GM21526 (cell line): ENCODE measurements at regions not wholly inside any gene's neighbourhood (a gene's known extent, or its start where the extent isn't known, plus 50 kb on each side); places are given as distances from the start of the nearest gene placed in this dataset.
"Not testable (repeated sequence)": the region's sequence is repeated elsewhere in the genome, so short reads cannot be mapped to it uniquely, and the experiment has no call there.

Experiments
- ATAC-seq: cut with Tn5 transposase; IDR thresholded peaks from one replicate; pipeline ENCODE4 v1.9.1; 2021; ENCODE audit warnings: moderate library complexity; ENCODE audit not compliant: unreplicated experiment, low FRiP score

GRCh38 chr16:52312716-52313115 is 234.2 kb downstream of the TOX3 start:
- no peak for ATAC-seq

DNA sequence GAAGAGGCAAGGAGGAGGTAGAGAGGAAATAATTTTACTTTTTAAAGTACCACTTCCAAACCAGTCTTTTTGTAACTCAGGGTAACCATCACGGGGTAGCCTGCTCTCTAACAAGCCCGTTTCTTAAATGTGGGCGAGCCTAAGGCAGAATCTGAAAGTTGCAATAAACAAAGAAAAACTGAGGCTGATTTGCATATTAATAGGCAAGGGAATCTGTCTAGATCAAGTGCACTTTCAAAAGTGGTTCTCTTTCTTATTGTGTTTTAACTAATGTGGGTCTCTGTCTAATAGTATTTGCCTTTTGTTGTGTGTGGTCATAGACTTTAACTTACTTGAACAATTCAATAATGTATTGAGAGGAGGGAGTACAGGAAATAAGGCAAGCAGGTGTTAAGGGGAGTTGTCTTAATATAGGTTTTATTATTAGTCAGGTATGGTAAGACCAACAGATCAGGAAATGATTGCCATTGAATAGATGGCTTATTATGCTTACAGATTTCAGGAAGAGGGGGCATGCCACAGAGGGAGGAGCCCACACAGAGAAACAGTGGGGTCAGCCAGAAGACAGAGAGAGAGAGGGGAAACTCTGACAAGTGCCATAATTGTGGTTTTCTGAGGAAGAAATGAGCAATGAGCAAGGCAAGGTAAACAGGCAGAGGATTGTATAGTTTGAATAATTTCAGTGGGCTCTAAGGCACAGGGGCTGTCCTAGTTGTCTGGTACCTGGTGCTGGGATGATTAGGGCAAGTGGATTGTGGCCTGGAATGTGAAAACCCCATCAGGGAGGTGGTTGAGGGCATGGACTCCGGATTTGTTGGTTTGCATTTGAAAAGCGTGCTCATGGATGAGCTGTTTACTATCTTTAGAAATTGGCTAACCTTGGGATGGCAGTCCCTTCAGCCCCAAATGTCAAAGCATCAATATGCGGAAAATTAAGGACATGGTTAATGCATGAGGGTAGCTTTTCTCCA is 237.2 kb downstream of the TOX3 start:
- ATAC-seq, result no peak

DNA sequence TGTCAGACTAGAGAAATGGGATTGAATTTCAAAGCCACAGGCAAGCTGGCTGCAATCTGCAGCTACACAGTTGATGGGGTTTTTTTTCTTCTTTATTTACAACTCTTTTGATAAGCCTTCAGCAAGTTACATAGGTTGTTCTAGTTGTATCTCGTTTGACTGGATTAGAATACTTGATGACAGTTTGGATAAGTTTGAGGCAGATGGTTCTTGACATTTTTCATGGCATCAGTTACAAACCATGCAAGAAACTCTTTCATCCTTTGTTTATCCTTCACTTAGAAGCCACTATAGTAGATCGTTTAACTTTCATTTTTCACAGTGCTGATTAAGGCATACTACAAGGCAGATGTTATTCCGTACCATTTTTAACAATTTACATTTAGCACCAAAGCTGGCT is 238.9 kb downstream of the TOX3 start:
- no peak for ATAC-seq

DNA sequence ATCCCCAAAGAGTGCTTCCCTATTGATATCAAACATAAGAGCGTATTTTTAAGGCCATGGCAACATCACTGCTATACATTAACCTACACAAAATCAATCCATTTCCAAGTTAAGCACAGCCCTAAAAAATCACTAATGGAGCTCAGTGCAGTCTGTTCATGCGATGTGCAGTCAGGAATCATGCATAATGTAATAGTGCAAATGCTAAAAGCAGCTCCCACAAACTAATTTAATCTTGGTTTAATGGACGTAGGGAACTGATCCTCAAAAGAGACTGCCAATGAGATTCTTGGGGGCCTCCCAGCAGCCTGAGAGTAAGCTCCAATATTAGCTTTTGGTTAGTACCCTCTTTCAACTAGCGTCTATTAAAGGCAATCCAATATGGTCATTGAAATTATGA is 245.9 kb downstream of the TOX3 start:
- no peak for ATAC-seq

GRCh38 chr16:52298769-52299168 is 248.2 kb downstream of the TOX3 start:
- no peak for ATAC-seq

DNA sequence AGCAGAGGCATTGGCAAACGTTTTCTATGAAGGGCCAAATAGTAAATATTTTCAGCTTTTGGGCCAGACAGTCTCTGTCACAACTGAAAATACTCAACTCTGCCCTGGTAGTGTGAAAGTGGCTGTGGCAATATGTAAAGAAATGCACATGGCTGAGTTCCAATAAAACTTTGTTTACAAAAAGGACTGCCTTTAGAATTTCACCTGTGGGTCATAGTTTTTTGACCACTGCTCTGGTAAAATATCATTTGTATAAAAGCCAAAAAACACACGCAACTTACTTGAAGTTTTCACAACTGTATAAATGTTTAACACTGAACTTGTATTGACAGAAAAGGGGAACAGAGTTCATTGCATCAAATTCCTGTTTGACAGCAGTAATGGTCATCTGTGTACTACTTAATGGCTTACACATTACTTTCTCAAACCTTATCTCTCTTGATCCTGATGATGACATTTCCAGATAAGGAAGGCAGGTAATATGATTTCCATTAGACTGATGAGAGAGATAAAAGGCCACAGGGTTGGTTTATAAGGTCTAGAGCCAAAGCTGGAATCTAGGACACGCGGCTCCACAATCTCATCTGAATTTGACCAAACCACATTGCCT is 250.1 kb downstream of the TOX3 start:
- ATAC-seq, result not testable (repeated sequence)

DNA sequence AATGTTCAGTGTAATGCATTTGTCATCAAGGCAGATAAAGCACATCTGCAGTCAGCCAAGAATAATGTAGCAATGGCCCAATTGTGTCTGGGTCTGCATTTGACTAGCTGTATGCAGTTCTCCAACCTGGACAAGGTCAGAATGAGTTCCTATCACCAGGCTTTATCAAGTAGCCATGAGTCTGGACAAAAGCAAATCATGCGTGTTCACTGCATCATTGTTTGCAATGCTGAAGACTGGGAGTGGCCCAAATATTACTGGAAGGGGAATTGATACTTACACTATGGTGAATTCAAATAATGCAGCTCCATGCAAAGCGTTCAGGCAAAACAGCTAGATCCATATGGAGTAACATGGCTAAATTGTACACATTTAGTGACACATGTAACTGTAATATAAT is 250.9 kb downstream of the TOX3 start:
- no peak for ATAC-seq

DNA sequence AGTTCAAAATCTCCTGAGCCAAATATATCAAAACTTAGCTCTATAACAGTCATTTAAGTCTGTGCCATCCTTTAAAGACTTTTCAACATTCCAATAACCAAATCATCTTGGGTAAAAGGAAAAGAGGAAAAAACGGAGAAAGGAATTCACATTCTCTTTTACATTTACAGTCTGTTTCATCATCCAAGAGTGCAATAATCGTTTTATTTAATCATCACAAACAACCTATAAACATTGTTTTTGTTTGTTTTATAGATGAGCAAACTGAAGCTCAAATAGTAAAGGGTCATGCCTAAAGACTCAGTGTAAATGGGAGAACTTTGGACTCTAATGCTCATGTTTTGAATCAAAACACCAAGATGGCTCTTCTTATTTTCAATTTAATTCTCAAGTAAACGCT is 252.3 kb downstream of the TOX3 start:
- ATAC-seq, result no peak

- no peak for ATAC-seq
Measured at GRCh38 chr16:52293204-52293603, 253.7 kb downstream of the TOX3 start.

GRCh38 chr16:52283584-52284375 is 263.2 kb downstream of the TOX3 start:
- ATAC-seq, result no peak

GRCh38 chr16:52283018-52283417 is 263.9 kb downstream of the TOX3 start:
- no peak for ATAC-seq

DNA sequence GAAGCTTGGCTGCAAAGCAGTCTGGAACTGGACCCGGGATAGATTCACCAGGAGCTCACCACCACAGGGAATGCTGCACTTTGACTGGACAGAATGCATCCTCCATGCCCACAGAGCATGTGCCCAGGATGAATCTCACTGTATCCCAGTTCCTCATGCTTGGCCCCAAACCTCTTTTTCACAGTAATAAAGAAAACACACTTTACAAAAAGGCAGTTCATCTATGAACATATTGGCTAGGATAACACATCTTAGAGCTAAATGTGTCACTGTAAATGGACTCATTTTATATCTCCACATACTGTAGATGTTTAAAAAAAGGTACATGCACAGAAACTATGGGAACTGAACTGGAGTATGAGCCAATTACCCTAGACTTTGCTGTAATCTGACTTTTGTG is 266.9 kb downstream of the TOX3 start:
- no peak for ATAC-seq

GRCh38 chr16:52271088-52271750 is 275.7 kb downstream of the TOX3 start:
- ATAC-seq, result no peak

GRCh38 chr16:52265446-52265861 is 281.5 kb downstream of the TOX3 start:
- ATAC-seq, result no peak

GRCh38 chr16:52257534-52257933 is 289.4 kb downstream of the TOX3 start:
- no peak for ATAC-seq

DNA sequence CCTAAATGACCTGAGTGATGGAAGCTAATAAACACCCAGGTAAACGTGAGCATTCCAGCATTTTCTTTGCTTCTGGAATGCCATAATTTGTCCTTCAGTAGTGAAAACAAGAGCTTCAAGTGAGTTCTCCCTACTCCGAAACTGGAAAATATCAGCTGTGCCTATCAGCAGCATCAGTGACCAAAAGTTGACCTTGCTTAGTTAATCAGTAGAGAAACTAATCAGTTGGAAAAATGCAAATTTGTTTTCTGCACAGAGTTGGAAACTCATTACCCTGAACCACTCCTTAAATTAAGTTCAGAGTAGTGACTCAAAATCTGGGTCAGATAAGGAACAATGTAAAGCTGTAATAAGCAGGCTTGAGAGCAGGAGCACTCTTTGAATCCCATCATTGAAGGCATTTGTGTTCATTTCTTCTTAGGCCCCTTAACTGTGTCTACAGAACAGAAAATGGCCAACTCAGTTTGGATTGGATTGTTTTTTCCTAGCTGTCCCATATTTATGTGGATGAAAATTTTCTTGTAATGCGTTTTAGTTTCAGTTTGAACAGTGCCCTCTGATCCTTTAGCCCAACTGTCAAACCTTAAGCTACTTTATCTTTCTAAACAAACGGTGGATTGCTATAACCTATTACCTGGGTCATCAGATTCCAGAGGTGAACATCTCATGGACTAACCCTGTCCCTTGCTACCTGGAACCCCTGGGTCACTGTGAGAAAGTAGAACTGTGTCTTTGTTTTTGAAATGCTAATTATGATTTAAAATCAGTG is 290.4 kb downstream of the TOX3 start:
- ATAC-seq, result no peak

DNA sequence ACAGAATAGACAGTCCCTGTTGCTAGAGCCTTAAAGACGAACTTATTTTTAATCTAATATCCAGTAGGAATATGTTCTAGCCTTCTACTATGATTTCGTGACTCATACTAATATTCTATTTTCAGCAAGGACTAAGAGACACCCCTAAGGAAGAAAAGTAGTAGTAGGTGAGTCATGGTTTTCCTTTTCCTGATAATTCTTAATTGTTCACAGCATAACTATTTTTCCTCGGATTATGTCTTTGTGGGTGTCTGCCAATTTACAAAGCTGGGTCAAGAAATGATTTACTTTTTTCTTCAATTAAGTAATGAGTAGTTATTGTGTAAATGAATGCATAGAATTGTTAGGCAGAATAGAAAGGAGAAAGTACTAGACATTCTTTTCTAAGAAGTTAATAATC is 292.2 kb downstream of the TOX3 start:
- ATAC-seq, result no peak

GRCh38 chr16:52252680-52253079 is 294.3 kb downstream of the TOX3 start:
- no peak for ATAC-seq

DNA sequence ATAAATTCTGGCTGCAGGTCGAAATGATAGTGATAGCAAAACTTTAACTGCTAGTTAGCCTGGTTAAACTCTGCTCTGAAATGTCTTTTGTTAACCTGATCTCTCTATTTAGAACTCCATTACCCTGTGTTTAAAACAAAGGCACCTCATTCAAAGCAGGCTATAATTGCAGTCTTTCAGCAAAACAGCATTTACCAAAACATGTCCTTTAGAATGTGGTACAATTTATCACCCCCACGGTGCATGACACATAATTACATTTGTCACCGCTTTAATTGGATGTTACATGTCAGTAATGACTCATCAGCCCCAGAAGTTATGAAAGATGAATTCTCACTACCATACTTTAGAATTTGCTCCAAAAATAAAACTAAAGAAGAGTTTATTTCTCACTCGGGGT is 295.4 kb downstream of the TOX3 start:
- no peak for ATAC-seq

GRCh38 chr16:52247737-52248136 is 299.2 kb downstream of the TOX3 start:
- ATAC-seq, result no peak
